HG03460 (cell line): ENCODE measurements at regions not wholly inside any gene's neighbourhood (a gene's known extent, or its start where the extent isn't known, plus 50 kb on each side); places are given as distances from the start of the nearest gene placed in this dataset.

Experiments used
- ATAC-seq: cut with Tn5 transposase; IDR thresholded peaks from one replicate; pipeline ENCODE4 v1.9.1; 2021; ENCODE audit not compliant: unreplicated experiment

DNA sequence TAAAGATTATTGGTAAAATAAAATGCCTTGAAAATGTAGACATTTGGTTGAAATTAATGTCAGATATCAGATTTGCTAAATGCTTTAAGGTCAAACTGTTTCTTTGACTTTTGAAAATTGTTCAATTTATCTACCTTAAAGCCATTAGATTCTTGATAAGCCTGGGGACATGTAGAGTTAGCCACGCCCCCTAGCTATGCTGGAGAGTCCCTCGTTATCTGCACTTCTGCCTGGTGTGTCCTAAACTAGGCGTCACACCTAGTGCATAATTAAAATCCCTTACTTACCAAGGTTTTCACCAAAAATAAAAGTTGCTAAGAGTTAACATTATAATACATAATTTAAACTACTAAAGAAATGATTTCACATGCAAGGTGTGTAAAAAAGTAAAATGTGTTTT is 79.5 kb downstream of the EGLN3 start:
- ATAC-seq = no peak

GRCh38 chr14:33866425-33867088 is 84.3 kb downstream of the EGLN3 start:
- ATAC-seq = no peak

- no peak for ATAC-seq
Measured at GRCh38 chr14:33862261-33862802, 88.5 kb downstream of the EGLN3 start.

- ATAC-seq = peak; percentile 11
Measured at GRCh38 chr14:33859306-33859705, 91.6 kb downstream of the EGLN3 start.

DNA sequence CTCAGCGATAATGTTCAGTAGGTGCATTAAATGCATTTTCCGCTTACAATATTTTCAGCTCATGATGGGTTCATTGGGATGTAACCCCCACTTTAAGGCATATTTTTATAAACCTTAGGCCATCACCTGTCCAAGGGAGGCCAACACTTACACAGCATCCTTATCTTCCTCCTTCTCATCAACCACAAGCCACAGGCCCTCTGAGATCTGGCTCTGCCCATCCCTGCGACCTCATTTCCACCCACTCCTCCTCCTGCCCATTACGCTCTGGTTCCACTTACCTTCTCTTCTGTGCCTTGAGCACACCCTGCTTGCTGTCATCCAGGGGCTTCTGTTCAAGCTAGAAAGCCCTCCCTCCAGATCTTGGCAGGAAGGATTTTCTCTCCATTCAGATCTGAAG is 93.2 kb downstream of the EGLN3 start:
- ATAC-seq = no peak

DNA sequence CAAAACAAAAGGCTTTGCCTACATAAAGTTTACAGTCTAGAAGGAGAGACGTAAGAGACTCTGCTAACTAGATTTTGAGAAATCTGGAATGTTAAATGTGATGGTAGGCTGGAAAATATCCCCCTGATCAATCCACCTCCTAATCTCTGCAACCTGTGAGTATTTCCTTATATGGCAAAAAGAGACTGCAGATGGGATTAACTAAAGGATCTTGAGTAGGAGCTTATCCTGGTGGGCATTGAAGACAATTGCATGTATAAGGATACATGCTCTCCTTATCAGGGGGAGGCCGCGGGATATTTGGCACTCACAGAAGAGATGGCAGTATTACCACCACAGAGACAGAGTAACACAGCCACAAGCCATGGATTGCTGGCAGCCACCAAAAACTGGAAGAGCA is 95.2 kb downstream of the EGLN3 start:
- no peak for ATAC-seq
